ENCODE measurements at regions not wholly inside any gene's neighbourhood (a gene's known extent, or its start where the extent isn't known, plus 50 kb on each side); places are given as distances from the start of the nearest gene placed in this dataset.

- DNase-seq (ENCODE audit: low read depth), result peak; percentile 29
These were observed 78.4 kb upstream of the CTTNBP2NL start for GRCh38 chr1:112317611-112318062.

- no peak for DNase-seq (ENCODE audit: low read depth)
These were observed 77.8 kb upstream of the CTTNBP2NL start for GRCh38 chr1:112318263-112318662.

GRCh38 chr1:112318698-112319370, 77.2 kb upstream of the CTTNBP2NL start:
- DNase-seq (ENCODE audit: low read depth), result no peak

GRCh38 chr1:112319371-112320040, 76.5 kb upstream of the CTTNBP2NL start:
- no peak for DNase-seq (ENCODE audit: low read depth)

GRCh38 chr1:112320058-112320457, 76.0 kb upstream of the CTTNBP2NL start:
- no peak for DNase-seq (ENCODE audit: low read depth)

- DNase-seq (ENCODE audit: low read depth), result no peak
These were observed 74.0 kb upstream of the CTTNBP2NL start for GRCh38 chr1:112322018-112322417.

- DNase-seq (ENCODE audit: low read depth), result no peak
These were observed 72.9 kb upstream of the CTTNBP2NL start for GRCh38 chr1:112322983-112323678.

- DNase-seq (ENCODE audit: low read depth), result no peak
These were observed 70.5 kb upstream of the CTTNBP2NL start for GRCh38 chr1:112325504-112325903.

- no peak for DNase-seq (ENCODE audit: low read depth)
These were observed 67.4 kb upstream of the CTTNBP2NL start for GRCh38 chr1:112328600-112328999.

- no peak for DNase-seq (ENCODE audit: low read depth)
These were observed 63.6 kb upstream of the CTTNBP2NL start for GRCh38 chr1:112332176-112333150.

- no peak for DNase-seq (ENCODE audit: low read depth)
These were observed 60.7 kb upstream of the CTTNBP2NL start for GRCh38 chr1:112335351-112335750.

- DNase-seq (ENCODE audit: low read depth), result peak; percentile 49
These were observed 58.9 kb upstream of the CTTNBP2NL start for GRCh38 chr1:112337028-112337531.

- no peak for DNase-seq (ENCODE audit: low read depth)
These were observed 54.0 kb upstream of the CTTNBP2NL start for GRCh38 chr1:112341986-112342385.

- no peak for DNase-seq (ENCODE audit: low read depth)
These were observed 53.5 kb upstream of the CTTNBP2NL start for GRCh38 chr1:112342558-112342957.

- no peak for DNase-seq (ENCODE audit: low read depth)
These were observed 51.1 kb upstream of the CTTNBP2NL start for GRCh38 chr1:112344754-112345423.
